Posterior vena cava (tissue), 2 donors: ENCODE measurements at regions not wholly inside any gene's neighbourhood (a gene's known extent, or its start where the extent isn't known, plus 50 kb on each side); places are given as distances from the start of the nearest gene placed in this dataset.
"Not testable (repeated sequence)": the region's sequence is repeated elsewhere in the genome, so short reads cannot be mapped to it uniquely, and the experiment has no call there.

Experiments
- DNase-seq: peaks from one replicate; pipeline ENCODE4 v3.0.0-alpha.2; 2020; ENCODE audit warnings: low spot score
- intact Hi-C, 2 donors: fragments of 100-400 bp; cut with DNase I; formaldehyde crosslinking; loops; one replicate each; pipeline versions ENCODE4 v1.14.1 to v1.14.2; 2022 to 2023
- donor health status: DM: yes; HTN: yes; CAD: no.
- donor health status: DM: yes; HTN: yes; CAD: no.

GRCh38 chr15:87698467-87698866, 558.1 kb downstream of the NTRK3 start:
- intact Hi-C loops, DNase-seq: not testable (repeated sequence)

- intact Hi-C loops = no loop called here
- DNase-seq = no peak
These were observed 566.8 kb downstream of the NTRK3 start for GRCh38 chr15:87689716-87690115.

GRCh38 chr15:87687523-87687870, 569.0 kb downstream of the NTRK3 start:
- intact Hi-C loops = no loop called here

GRCh38 chr15:87686841-87687522, 569.6 kb downstream of the NTRK3 start:
- no peak for DNase-seq
- intact Hi-C loops = no loop called here

More at GRCh38 chr15:87687523-87687870, 569.0 kb downstream of the NTRK3 start:
- DNase-seq = no peak

- intact Hi-C loops = no loop called here
- DNase-seq = no peak
These were observed 570.2 kb downstream of the NTRK3 start for GRCh38 chr15:87686339-87686738.

- DNase-seq = no peak
- intact Hi-C loops = no loop called here
These were observed 574.0 kb downstream of the NTRK3 start for GRCh38 chr15:87682527-87682926.

- no peak for DNase-seq
- intact Hi-C loops = no loop called here
These were observed 575.4 kb downstream of the NTRK3 start for GRCh38 chr15:87681104-87681503.

- DNase-seq = no peak
- intact Hi-C loops = no loop called here
These were observed 576.3 kb downstream of the NTRK3 start for GRCh38 chr15:87680208-87680607.

GRCh38 chr15:87675271-87675670, 581.3 kb downstream of the NTRK3 start:
- no peak for DNase-seq
- intact Hi-C loops = loop anchor here in 1 of 2 donors (10.0 kb wide), 1 partner anchor 580 kb away; the partner anchor contains the start of gene NTRK3

GRCh38 chr15:87672309-87673288, 583.9 kb downstream of the NTRK3 start:
- intact Hi-C loops = loop anchor here in 1 of 2 donors (10.0 kb wide), 1 partner anchor 582 kb away; the partner anchor contains the start of gene NTRK3
- no peak for DNase-seq

- intact Hi-C loops = loop anchor here in 1 of 2 donors (10.0 kb wide), 1 partner anchor 584 kb away; the partner anchor contains the start of gene NTRK3
- DNase-seq = no peak
These were observed 585.2 kb downstream of the NTRK3 start for GRCh38 chr15:87671289-87671688.

GRCh38 chr15:87669846-87670245, 586.7 kb downstream of the NTRK3 start:
- intact Hi-C loops = loop anchor here in 1 of 2 donors (10.0 kb wide), 1 partner anchor 585 kb away; the partner anchor contains the start of gene NTRK3
- DNase-seq = no peak

- intact Hi-C loops, DNase-seq: not testable (repeated sequence)
These were observed 587.6 kb downstream of the NTRK3 start for GRCh38 chr15:87668768-87669564.

- DNase-seq = no peak
- intact Hi-C loops = no loop called here
These were observed 588.9 kb downstream of the NTRK3 start for GRCh38 chr15:87667643-87668042.

GRCh38 chr15:87662575-87662974, 594.0 kb downstream of the NTRK3 start:
- no peak for DNase-seq
- intact Hi-C loops = no loop called here

- intact Hi-C loops = no loop called here
- no peak for DNase-seq
These were observed 594.8 kb downstream of the NTRK3 start for GRCh38 chr15:87661454-87662355.

GRCh38 chr15:87660251-87661129, 596.0 kb downstream of the NTRK3 start:
- intact Hi-C loops = no loop called here

More at GRCh38 chr15:87660251-87661129, 596.0 kb downstream of the NTRK3 start:
- DNase-seq = no peak
